MV-4-11 (cell line): ENCODE measurements at regions not wholly inside any gene's neighbourhood (a gene's known extent, or its start where the extent isn't known, plus 50 kb on each side); places are given as distances from the start of the nearest gene placed in this dataset.
"Not testable (repeated sequence)": the region's sequence is repeated elsewhere in the genome, so short reads cannot be mapped to it uniquely, and the experiment has no call there.

Experiments used
- DNase-seq: peaks from one replicate; lab custom pipeline; 2025; lab: John Stamatoyannopoulos, UW

GRCh38 chr4:184335520-184335919 lies 117.8 kb upstream of the ENPP6 start:
- DNase-seq = no peak

GRCh38 chr4:184333446-184333845 lies 115.8 kb upstream of the ENPP6 start:
- DNase-seq = not testable (repeated sequence)

DNA sequence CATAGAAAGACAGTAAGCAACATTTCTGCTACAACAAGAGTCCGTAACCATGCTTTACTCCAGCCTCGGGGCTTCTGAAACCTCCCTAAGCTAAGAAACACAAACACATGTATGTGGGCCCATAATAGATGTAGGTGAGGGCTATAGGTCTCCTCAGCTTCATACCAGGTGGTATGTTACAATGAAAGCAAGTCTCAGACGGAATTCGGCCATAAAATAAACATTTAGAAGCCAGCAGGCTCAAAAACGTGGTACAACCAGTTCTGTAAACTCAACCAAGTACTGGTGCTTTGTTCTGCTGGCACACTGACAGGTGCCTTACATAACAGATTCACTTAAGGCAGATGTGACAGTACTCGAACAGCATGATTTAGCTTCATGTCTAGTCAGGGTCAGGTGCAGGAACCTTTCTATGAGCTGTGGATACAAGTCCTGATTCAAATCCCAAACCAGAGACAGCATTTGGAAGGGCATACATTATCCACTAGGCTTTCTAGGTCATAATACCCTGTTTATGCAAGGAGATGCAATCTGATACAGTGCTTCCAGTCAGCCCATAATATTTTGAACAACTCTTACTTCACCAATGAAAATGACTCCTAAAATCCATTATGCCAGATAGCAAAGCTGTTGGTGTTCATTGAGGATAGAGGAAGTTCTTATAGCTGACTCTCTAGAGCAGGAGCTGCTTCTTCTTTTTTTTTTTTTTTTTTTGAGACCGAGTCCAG lies 113.8 kb upstream of the ENPP6 start:
- DNase-seq = peak; percentile 51

- DNase-seq = not testable (repeated sequence)
Measured at GRCh38 chr4:184330517-184331094, 112.9 kb upstream of the ENPP6 start.

DNA sequence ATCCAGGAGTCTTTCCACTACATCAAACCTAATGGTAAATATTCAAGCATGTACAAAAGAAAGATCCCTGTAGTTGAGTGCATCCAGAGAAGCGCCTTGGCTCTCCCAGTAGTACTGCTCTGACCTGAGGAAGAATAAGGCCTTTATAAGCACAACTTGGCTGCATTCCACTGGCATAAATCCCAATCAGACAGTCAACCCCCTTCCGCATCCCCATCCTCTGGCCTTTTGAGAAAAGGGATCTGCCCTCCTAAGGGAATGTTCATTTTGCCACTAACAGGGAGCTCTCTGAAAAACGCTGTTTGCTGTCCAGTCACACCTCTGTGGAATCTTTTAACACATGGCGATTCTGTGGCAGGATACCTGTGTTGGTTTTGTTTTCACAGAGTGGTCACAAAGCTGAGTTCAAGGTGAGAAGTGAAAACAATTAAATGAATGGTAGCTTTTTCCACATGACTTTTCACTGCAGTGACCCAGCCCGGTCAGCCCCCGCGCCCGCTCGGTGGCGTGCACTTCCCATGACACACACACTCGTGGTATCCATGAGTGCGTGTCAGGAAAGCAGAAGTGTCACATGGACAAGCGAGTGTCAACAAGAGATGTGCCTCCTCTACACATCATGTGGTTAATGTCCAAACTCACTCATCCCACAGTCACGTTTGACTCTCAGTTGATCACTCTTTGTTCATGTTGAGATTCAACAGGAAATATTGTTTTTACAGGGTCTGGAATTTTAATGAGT lies 112.2 kb upstream of the ENPP6 start:
- DNase-seq = no peak

DNA sequence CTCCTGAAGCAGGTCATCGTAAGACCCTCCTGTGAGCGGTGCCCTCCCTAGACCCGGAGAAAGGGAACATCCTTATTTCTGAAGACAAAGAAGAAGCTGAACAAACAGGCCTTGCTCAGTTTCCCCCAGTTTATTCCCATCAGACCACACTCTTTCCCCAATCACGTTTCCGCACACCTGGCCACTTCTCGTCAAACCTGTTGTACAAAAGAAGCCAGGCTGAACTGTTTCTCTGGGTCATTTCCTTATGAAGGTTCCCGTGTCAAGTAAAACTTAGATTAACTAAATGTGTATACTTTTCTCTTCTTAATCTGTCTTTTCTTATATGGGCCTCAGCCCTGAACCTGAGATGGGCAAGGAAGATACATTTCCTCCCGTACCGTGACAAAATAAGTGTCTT lies 111.6 kb upstream of the ENPP6 start:
- no peak for DNase-seq

- DNase-seq = no peak
Measured at GRCh38 chr4:184328022-184328736, 110.5 kb upstream of the ENPP6 start.

DNA sequence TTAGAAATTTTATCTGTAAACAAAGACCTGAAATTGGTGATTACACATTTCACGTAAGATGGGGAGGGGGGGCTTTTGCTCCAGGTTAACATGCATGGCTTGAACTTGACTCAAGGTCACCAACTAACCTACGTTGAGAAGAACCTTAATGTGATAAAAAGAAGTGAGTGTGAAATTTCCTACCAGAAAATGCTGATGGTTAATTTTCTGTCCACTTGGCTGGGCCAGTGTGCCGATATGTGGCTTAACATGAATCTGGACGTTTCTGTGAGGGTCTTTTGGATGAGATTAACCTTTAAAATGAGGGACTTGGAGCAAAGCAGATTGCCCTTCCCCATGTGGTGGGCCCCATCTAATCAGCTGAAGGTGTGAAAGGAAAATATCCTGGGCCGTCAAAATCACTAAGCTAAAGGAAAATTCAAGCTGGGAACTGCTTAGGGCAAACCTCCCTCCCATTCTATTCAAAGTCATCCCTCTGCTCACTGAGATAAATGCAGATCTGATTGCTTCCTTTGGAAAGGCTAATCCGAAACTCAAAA lies 107.3 kb upstream of the ENPP6 start:
- no peak for DNase-seq

- no peak for DNase-seq
Measured at GRCh38 chr4:184322328-184323025, 104.8 kb upstream of the ENPP6 start.

- DNase-seq = no peak
Measured at GRCh38 chr4:184320631-184321030, 103.0 kb upstream of the ENPP6 start.

DNA sequence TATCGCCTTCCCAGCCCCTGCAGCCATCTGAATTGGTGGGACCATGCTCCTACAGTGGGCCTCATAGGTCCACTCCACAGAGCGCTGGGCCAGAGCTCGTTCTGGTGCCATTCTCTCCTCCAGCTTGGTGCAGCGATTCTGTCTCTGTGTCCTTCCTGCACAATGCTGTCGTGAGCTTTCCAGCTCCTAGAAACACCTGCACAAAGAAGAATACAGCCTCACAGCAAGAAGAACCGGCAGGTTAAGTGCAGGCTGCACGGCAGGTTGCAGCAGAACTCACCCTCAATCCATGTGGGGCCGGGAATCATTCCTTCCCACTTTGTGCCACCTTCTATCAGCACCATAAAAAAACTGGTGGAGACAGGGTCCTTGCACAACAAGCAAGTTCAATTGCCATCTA lies 101.2 kb upstream of the ENPP6 start:
- DNase-seq = no peak

GRCh38 chr4:184317234-184317918 lies 99.7 kb upstream of the ENPP6 start:
- DNase-seq = no peak

DNA sequence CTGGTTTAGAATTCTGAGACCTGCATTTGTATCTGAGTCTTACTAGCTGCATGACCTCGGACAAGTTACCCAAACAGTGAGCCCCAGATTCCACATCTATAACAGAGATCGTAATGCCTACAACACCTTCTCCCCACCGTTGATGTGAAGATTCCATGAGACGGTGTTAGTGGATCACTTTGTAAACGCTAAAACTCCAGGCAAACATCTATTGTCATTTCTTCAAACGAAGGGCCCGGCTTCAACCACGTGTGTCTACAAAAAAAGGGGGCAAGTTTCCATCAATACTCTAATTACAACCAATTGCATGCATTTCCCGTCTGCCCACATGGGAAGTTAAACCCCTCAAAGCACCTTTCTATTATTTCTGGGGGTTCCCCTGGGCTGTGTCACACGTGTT lies 99.1 kb upstream of the ENPP6 start:
- DNase-seq = no peak

GRCh38 chr4:184315675-184316359 lies 98.1 kb upstream of the ENPP6 start:
- peak; percentile 5 for DNase-seq

GRCh38 chr4:184313702-184314659 lies 96.3 kb upstream of the ENPP6 start:
- DNase-seq = peak; percentile 87

DNA sequence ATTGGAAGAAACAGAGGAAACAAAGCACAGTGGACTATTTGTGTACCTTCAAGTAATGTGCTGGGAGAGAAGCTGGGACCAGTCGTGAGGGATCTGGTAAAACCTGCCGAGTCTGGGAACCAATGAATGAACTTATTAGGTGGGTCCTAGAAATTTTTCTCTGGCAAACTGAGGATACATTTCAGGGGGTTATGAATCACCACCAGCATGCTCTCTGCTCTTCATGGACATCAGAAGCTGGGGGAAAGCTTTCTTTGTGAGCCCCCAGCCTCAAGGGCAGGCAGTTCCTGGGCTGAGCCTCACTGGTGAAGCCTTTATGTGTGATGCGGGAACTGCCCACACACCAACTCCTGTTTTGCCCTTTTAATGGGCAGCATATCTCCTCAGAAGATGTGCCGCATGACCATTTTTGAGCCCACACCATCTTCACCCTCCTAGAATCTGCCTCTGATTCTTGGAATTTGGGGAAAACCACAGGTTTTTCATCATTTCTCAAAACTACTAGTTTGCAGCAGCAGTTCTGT lies 95.4 kb upstream of the ENPP6 start:
- DNase-seq = peak; percentile 12

- DNase-seq = no peak
Measured at GRCh38 chr4:184312126-184312525, 94.5 kb upstream of the ENPP6 start.

- no peak for DNase-seq
Measured at GRCh38 chr4:184310881-184311709, 93.4 kb upstream of the ENPP6 start.
